ENCODE measurements at regions not wholly inside any gene's neighbourhood (a gene's known extent, or its start where the extent isn't known, plus 50 kb on each side); places are given as distances from the start of the nearest gene placed in this dataset.

DNA sequence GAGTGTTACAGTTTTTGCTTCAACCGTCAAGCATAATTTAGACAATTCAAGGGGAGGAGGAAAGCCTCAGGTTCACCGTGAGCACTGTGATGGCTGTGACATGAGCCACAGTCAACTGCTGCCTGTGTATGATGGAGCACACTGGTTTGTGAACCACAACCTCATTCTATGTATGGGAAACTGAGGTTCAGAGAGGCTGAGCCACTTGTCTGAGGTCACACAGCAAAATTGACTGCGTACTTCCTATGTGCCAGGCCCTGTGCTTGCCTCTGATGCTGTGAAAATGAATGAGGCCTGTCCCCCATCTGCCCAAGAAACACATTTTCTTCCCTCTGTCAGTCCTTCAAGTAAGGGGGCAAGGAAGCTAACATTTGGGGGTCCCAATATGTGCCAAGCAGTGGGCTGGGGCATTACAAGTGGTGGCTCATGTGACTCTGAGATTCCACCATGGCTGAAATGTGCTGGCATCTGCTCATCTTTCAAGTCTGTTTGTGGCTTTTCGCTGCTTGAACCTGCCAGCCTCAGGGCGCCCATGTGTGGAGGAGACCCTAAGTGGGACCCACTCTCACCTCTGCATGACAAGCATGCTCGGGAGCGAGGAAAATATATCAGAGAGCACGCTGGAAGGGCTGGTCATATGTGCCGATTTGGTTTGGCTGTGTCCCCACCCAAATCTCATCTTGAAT, 79.7 kb downstream of the ADRA2C start:
- H3K36me3 ChIP-seq, result no peaks in the 10 kb centered on the region
- no peak for DNase-seq (ENCODE audit: low spot score)
- no peak overlapping the region for H3K4me3 ChIP-seq
- TF ChIP-seq, protein P1, sequence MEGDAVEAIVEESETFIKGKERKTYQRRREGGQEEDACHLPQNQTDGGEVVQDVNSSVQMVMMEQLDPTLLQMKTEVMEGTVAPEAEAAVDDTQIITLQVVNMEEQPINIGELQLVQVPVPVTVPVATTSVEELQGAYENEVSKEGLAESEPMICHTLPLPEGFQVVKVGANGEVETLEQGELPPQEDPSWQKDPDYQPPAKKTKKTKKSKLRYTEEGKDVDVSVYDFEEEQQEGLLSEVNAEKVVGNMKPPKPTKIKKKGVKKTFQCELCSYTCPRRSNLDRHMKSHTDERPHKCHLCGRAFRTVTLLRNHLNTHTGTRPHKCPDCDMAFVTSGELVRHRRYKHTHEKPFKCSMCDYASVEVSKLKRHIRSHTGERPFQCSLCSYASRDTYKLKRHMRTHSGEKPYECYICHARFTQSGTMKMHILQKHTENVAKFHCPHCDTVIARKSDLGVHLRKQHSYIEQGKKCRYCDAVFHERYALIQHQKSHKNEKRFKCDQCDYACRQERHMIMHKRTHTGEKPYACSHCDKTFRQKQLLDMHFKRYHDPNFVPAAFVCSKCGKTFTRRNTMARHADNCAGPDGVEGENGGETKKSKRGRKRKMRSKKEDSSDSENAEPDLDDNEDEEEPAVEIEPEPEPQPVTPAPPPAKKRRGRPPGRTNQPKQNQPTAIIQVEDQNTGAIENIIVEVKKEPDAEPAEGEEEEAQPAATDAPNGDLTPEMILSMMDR (IDR thresholded peaks at IDR 0.05), result no peak
- H3K27ac ChIP-seq, result no peak overlapping the region
- H3K27me3 ChIP-seq, result no peaks in the 10 kb centered on the region
- H3K9me3 ChIP-seq, result peaks cover 0 to 10% of the 10 kb centered on the region in 2 donors
- H3K4me1 ChIP-seq, result no peaks in the 10 kb centered on the region

DNA sequence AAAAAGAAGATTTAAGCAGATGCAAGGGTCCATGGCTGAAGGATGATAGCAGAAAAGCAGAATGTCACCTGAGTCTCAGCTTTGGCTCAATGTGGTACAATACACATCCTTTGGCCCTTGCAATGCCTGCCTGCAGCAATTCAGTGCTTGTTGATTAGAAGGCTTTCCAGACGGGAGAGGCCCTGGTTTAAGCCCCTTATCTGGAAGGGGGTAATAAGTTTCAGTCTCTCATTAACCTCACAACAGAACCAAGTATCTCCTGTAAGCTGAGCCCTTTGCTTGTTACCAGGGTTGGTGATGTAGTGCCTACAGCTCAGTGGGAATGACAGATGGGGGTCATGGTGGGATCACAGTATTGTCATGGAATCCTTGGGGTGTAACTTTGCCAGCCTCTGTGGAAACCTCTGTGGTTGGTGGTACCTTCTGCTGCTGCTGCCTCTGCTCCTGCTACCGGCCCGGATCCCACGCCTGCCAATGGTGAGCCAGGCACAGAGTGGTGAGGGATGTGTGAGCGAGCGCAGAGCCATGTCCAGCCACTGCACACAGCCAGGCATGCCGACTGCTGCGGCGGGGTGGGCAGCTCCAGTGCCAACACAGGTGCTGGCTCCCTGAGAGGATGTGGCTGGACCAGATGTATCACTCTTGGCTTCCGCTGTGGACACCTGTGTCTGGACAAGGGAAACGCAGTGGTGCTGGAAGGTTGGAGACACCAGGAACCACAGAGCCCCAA, 81.2 kb downstream of the ADRA2C start:
- H3K4me1 ChIP-seq, result no peaks in the 10 kb centered on the region
- no peak for DNase-seq (ENCODE audit: low spot score)
- no peak overlapping the region for H3K27ac ChIP-seq
- H3K27me3 ChIP-seq, result no peaks in the 10 kb centered on the region
- H3K36me3 ChIP-seq, result no peaks in the 10 kb centered on the region
- TF ChIP-seq, protein P1 (IDR thresholded peaks at IDR 0.05), result no peak
- H3K9me3 ChIP-seq, result peaks cover 0 to 10% of the 10 kb centered on the region in 2 donors
- no peak overlapping the region for H3K4me3 ChIP-seq

DNA sequence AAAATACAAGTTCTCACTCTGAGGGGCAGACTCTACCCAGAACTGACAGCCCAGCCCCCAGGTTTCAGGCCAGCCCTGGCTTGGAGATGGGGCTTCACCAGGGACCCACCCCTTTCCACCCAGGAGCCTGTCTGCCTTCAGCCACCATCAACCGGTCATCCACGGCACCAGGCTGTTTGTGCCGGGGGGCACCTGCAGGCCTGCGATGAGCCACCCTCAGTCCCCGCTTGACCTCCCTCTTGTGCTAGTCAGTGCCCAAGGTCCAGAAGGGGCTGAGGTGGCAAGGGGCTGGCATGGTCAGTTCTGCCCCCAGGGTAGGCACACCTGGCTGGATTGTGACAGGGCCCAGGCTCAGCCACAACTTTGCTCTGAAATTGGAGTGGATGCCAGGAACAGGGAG, 82.1 kb downstream of the ADRA2C start:
- Histone ChIP-seq H3K9me3 (peaks cover 0 to 10% of the 10 kb centered on the region in 2 donors), H3K4me1 (no peaks in the 10 kb centered on the region), H3K4me3 (no peak overlapping the region), H3K27me3 (no peaks in the 10 kb centered on the region), H3K27ac (no peak overlapping the region), H3K36me3 (no peaks in the 10 kb centered on the region)
- no peak for DNase-seq (ENCODE audit: low spot score)
- TF ChIP-seq, protein P1 (IDR thresholded peaks at IDR 0.05), result no peak

DNA sequence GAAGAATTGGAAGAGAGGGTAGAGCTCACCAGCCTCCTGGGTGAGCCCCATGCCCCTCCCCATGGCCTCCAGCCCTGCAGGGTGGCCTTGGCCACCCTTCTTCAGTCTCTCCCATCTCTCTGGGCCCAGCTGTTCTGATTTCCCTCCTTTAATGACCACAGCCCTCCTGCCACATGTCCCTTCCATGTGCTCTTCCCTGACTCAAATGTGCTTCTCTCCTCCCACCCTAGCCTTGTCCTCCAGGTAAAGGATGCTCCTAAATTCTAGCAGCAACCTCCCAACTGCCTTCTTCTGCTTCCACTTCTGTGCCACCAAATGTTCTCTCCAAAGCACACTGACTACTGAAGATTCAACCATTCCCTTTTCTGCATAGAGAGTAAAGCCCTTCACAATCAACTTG, 83.0 kb downstream of the ADRA2C start:
- Histone ChIP-seq H3K9me3 (peaks cover 0 to 10% of the 10 kb centered on the region in 2 donors), H3K4me3 (no peak overlapping the region), H3K4me1 (no peaks in the 10 kb centered on the region), H3K36me3 (no peaks in the 10 kb centered on the region), H3K27ac (no peak overlapping the region), H3K27me3 (no peaks in the 10 kb centered on the region)
- DNase-seq (ENCODE audit: low spot score), result no peak
- TF ChIP-seq, protein P1 (IDR thresholded peaks at IDR 0.05), result no peak

DNA sequence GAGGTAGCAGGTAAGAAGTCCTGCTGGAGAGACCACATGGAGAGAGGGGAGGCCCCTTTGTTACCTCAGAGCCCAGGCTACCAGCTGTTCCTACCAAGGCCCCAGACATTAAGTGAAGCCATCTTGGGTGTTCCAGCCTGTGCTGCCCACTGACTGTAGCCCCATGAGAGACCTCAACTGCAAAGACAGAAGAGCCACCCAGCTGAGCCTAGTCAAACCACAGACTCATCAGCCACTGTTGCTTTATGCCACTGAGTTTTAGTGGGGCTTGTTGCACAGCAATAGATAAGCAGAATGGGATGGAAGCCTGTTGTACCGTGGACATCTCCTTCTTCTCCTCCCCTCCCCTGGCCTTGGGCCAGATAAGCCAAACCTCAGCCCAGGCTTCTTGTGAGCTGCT, 83.9 kb downstream of the ADRA2C start:
- H3K27ac ChIP-seq, result no peak overlapping the region
- no peak for DNase-seq (ENCODE audit: low spot score)
- no peak overlapping the region for H3K4me3 ChIP-seq
- TF ChIP-seq, protein P1 (IDR thresholded peaks at IDR 0.05), result no peak
- no peaks in the 10 kb centered on the region for H3K36me3 ChIP-seq
- H3K9me3 ChIP-seq, result peaks cover 0 to 10% of the 10 kb centered on the region in 2 donors
- H3K27me3 ChIP-seq, result no peaks in the 10 kb centered on the region
- no peaks in the 10 kb centered on the region for H3K4me1 ChIP-seq

Data from right atrium auricular region (tissue), 2 donors.